Activated gamma-delta T cell (primary cell): ENCODE measurements at regions not wholly inside any gene's neighbourhood (a gene's known extent, or its start where the extent isn't known, plus 50 kb on each side); places are given as distances from the start of the nearest gene placed in this dataset.

ENCODE experiments used
- DNase-seq: peaks from one replicate; lab custom pipeline; 2025; lab: John Stamatoyannopoulos, UW

DNA sequence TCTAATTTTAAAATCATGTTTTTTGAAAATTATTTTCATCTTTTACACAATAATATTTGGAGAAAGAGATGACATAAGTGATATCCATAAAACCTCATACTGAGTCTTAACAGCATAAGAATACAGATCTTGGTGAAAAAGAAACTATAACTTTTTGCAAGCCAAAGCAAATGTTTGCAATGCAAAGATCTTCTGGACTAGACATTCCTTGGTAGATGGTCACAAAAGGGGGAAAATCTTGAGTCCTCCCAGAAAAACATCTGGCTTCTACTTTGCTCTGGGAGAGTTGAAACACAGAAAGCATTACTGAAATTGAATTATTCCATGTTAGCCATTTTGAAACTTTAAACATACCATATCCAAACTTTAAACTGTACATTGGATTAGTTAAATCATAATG lies 308.2 kb downstream of the ANXA1 start:
- DNase-seq, result no peak

DNA sequence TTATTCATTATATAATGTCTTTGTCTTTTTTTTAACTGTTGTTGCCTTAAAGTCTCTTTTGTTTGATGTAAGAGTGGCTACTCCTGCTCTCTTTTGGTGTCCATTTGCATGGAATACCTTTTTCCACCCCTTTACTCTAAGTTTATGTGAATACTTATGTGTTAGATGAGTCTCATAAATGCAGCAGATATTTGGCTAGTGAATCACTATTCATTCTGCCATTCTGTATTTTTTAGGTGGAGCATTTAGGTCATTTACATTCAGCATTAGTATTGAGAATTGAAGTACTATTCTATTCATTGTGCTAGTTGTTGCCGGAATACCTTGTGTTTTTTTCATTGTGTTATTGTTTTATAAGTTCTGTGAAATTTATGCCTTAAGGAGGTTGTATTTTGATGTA lies 317.1 kb downstream of the ANXA1 start:
- DNase-seq, result no peak

DNA sequence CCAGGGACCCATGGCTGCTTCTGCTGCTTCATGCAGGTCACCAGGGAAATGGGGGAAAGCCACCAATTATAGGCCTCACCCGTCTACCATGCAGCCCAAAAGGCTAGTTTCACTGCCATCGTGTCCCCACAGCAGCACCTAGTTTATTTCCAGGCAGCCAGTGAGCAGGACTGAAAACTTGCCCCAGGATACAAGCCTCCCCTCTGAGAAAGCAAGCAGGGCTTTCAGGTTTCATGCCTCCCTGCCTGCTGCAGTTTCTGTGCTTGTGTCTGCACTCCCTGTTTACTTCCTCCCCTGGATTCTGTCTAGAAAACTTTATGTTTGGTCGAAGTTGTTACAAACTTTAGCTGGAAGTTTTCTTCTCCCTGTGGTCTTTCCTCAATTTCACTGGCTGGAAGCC lies 319.1 kb downstream of the ANXA1 start:
- no peak for DNase-seq

GRCh38 chr9:73474002-73474600 lies 322.4 kb downstream of the ANXA1 start:
- no peak for DNase-seq

DNA sequence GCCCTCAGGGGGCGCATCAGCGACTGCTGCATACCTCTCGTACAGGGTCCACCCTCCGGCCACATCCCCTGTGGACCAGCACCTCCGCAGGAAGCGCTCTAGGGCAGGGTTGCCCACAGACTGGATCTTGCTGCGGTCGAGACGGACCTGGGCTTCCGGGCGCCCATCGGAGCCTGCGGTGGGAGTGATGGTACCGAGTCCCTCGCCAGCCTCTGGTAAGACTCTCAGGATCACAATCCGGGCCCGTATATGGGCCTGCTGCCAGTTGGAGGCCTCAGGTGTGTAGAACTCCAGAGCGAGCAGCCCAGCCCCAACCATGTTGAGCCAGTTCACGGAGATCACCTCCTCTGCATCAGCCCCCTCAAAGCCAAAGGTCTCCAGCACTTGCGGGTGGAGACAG lies 323.0 kb downstream of the ANXA1 start:
- no peak for DNase-seq

DNA sequence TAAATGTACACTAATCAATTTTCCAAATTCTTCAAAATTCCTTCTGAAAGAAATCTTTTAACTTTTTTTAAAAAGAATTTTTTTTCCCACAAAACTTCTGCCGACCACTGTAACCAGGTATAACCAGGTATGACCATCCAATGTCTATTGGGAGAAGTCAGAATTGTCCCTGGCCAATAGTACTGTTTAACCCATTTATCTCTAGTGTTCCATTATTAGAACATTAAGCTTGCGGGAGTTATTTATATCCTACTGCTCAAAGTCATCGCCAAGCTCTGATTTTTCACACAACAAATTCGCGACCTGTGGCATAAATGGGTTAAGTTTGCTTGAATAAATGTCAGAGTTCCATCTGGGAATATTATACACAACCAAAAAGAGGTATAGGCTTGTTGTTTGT lies 343.2 kb downstream of the ANXA1 start:
- DNase-seq, result no peak

DNA sequence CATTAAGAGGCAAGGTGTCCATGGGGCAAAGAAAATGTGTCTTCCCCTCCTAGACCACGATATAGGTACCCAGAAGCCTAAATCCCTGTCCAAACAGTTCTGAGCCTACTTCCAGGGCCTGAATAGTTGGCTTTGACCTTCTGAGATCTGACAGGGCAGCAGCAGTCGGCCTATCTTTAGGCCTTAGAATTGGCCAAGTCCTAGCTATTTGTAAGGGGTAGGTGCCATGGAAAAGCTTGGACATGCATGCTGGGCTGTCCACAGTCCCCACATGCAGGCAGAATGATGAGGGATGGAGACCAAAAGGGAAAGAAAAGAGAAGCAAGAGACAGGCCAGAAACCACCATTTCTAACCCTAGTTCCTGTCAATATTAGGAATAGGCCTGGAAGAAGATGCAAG lies 346.1 kb downstream of the ANXA1 start:
- DNase-seq, result no peak

DNA sequence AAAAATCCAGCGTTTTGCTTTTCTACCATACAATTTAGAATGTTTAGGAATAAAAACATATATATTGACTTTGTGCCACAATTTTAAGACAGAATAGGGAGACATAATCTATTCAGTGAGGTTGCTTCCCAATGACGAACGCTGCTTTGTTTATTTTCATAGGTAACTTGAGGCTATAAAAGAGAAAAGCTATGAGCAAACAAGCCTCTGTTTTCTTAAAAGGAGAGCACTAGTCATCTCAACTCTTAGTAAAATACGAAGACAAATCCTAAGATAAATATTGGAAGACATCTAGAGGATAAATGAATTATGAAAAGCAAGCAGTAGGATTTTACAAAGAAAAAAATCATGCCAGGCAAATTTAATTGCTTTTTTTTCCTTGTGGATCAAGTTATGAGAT lies 363.6 kb downstream of the ANXA1 start:
- no peak for DNase-seq

GRCh38 chr9:73523391-73523790 lies 371.7 kb downstream of the ANXA1 start:
- no peak for DNase-seq

GRCh38 chr9:73525350-73525749 lies 373.7 kb downstream of the ANXA1 start:
- DNase-seq, result no peak

GRCh38 chr9:73527521-73527920 lies 375.9 kb downstream of the ANXA1 start:
- DNase-seq, result no peak

DNA sequence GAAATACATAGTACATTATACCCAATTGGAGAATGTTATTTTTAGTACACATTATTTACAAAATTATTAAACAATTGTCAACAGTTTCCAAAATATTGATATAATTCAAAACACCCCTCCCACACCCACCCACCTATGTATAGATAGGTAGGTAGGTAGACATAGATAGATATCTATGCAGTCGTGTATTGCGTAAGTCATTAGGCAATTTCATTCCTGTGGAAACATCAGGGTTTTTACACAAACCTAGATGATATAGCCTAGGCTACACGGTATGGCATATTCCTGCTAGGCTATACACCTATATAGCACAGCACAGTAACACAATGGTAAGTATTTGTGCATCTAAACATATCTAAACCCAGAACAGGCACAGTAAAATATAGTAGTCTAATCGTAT lies 377.3 kb downstream of the ANXA1 start:
- DNase-seq, result no peak

- no peak for DNase-seq
Observed at GRCh38 chr9:73529666-73530065, 378.0 kb downstream of the ANXA1 start.

GRCh38 chr9:73531051-73531532 lies 379.4 kb downstream of the ANXA1 start:
- no peak for DNase-seq

- DNase-seq, result no peak
Observed at GRCh38 chr9:73531658-73532057, 380.0 kb downstream of the ANXA1 start.

GRCh38 chr9:73532985-73533384 lies 381.3 kb downstream of the ANXA1 start:
- no peak for DNase-seq

DNA sequence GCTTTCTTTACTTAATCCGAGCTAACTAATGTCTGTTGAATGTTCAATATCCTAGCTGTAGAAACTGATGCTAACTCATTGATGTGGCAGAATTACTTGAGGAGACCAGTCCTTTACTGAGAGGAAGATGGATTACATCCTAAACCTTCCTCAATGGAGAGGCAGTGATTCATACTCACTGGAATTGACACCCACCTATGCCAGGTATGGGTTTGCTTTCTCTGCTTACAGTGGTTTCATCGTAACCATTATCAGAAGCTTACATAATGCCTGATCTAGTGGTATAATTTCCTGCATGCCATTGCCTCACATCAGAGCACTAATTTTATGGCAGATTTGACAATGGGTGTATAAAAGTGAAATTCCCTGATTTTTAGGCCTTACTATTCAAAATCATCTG lies 384.7 kb downstream of the ANXA1 start:
- no peak for DNase-seq

DNA sequence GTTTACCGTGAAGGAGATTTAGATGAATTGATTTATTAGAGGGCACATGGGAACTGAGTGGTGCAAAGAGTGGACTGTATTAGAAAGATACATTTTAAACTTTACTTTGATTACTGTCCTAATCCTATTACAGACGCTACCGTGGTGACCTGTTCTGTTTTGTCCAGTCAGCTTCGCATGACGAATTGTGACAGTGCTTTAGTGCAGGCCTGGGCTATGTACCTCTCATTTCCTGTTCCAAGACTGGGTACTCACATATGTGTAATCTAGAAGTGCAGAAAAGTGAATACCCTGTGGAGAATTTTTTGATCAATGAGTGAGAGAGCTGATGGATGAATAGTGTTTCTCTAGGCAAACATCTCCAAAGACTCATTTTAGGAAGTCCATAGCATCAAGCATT lies 385.9 kb downstream of the ANXA1 start:
- DNase-seq, result no peak

DNA sequence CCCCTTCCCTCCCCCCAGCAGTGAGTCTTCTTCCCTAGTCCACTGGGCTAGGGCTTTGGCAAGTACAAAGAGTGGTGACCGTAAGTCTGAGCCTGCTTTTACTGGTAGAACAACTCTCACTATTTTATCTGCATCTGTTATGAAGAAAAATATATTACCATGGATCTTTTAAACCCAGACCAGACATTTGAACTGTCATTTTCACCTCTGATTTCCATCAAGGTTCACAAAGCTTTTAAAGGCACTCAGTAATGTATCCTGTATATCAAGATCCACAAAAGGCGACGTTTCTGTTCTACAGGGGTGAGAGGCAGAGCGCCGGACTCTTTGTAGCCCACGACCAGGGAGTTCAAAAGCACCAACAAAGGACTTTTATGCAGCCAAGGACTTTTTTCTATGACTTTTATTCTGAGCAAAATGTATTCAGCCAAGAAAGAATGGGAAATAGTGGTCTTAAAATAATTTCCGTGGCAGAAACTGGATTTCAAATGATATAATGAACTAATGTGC lies 388.3 kb downstream of the ANXA1 start:
- DNase-seq, result no peak

GRCh38 chr9:73541923-73542322 lies 390.3 kb downstream of the ANXA1 start:
- no peak for DNase-seq

DNA sequence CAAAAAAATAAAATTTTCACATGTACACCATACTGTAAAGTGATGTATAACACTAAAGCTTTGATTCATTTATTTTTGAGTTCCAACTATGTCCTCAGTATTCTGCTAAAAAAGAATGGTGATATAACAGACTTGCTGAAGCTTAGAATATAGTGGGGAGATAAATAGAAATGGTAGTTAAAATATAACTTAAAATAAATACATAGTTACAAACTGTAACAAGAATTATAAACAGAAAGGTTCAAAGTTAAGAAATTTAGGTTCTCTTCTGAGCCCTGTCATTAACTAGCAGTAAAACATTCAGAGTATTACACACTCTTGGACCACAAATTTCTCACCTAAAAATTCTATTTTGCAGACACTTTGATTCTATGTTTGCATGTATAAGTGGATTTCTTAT lies 392.1 kb downstream of the ANXA1 start:
- no peak for DNase-seq

- no peak for DNase-seq
Observed at GRCh38 chr9:73548201-73548600, 396.5 kb downstream of the ANXA1 start.

GRCh38 chr9:73549991-73550390 lies 398.3 kb downstream of the ANXA1 start:
- DNase-seq, result no peak

- DNase-seq, result no peak
Observed at GRCh38 chr9:73553295-73553694, 401.6 kb downstream of the ANXA1 start.
